H1 (cell line): ENCODE measurements at regions not wholly inside any gene's neighbourhood (a gene's known extent, or its start where the extent isn't known, plus 50 kb on each side); places are given as distances from the start of the nearest gene placed in this dataset.

Source experiments
- EZH2 ChIP-seq: fragments of 200-600 bp; sonication (generic); IDR thresholded peaks from 2 replicates; pipeline ENCODE4 v1.7.1; 2012; ENCODE audit warnings: low read depth, mild to moderate bottlenecking, moderate library complexity, low read length, inconsistent platforms; ENCODE audit not compliant: severe bottlenecking
- HDAC2 ChIP-seq, 2 experiments: fragments of 300-600 bp in 1 of 2; sonication (generic) in 1 of 2; IDR thresholded peaks; 2 replicates each; pipeline ENCODE4 v1.6.1; 2011 to 2012; ENCODE audit warnings: low read depth in 2 of 2, low read length in 2 of 2, mild to moderate bottlenecking in 2 of 2, moderate library complexity in 2 of 2, borderline replicate concordance in 1 of 2, inconsistent platforms in 1 of 2
- JUN ChIP-seq: IDR thresholded peaks from 2 replicates; pipeline ENCODE4 v1.6.1; 2011; ENCODE audit warnings: low read depth, mild to moderate bottlenecking, improper control_type of control experiment, low read length
- RAD21 ChIP-seq, 2 experiments: IDR thresholded peaks in 1 of 2; conservative IDR thresholded peaks in 1 of 2; 2 replicates each; pipeline ENCODE4 v1.6.1; 2011; ENCODE audit warnings: low read depth in 2 of 2, low read length in 2 of 2, improper control_type of control experiment in 1 of 2, inconsistent platforms in 1 of 2, mild to moderate bottlenecking in 1 of 2, moderate library complexity in 1 of 2
- TEAD4 ChIP-seq: IDR thresholded peaks from 2 replicates; pipeline ENCODE4 v1.6.1; 2012; ENCODE audit warnings: low read depth, low read length, inconsistent platforms, mixed read lengths
- TF ChIP-seq, protein P1 (sequence below), 3 experiments: IDR thresholded peaks; 1 replicate in 2 of 3; 2 replicates in 1 of 3; pipeline versions ENCODE4 v1.5.1 to v1.6.1; 2011; ENCODE audit warnings: low read length in 3 of 3, mild to moderate bottlenecking in 3 of 3, inconsistent platforms in 2 of 3, low read depth in 1 of 3, moderate library complexity in 1 of 3; ENCODE audit not compliant: insufficient read depth in 1 of 3; ENCODE audit errors: control extremely low read depth in 1 of 3

GRCh38 chr21:27581168-27581567 lies 614.3 kb upstream of the ADAMTS5 start:
- TF ChIP-seq, protein P1, sequence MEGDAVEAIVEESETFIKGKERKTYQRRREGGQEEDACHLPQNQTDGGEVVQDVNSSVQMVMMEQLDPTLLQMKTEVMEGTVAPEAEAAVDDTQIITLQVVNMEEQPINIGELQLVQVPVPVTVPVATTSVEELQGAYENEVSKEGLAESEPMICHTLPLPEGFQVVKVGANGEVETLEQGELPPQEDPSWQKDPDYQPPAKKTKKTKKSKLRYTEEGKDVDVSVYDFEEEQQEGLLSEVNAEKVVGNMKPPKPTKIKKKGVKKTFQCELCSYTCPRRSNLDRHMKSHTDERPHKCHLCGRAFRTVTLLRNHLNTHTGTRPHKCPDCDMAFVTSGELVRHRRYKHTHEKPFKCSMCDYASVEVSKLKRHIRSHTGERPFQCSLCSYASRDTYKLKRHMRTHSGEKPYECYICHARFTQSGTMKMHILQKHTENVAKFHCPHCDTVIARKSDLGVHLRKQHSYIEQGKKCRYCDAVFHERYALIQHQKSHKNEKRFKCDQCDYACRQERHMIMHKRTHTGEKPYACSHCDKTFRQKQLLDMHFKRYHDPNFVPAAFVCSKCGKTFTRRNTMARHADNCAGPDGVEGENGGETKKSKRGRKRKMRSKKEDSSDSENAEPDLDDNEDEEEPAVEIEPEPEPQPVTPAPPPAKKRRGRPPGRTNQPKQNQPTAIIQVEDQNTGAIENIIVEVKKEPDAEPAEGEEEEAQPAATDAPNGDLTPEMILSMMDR (IDR thresholded peaks at IDR 0.05; ENCODE audit: control extremely low read depth in 1 of 3, insufficient read depth in 1 of 3, low read depth in 1 of 3, low read length in 3 of 3) = no peak
- TF ChIP-seq JUN (no peak), EZH2 (no peak), HDAC2 (IDR thresholded peaks at IDR 0.05; ENCODE audit: borderline replicate concordance in 1 of 2, low read depth in 2 of 2, low read length in 2 of 2) (no peak), TEAD4 (no peak), RAD21 (IDR thresholded peaks at IDR 0.05 in 1 of 2, conservative IDR thresholded peaks at IDR 0.05 in 1 of 2; ENCODE audit: low read depth in 2 of 2, low read length in 2 of 2) (no peak)
